ENCODE measurements at regions not wholly inside any gene's neighbourhood (a gene's known extent, or its start where the extent isn't known, plus 50 kb on each side); places are given as distances from the start of the nearest gene placed in this dataset.

DNA sequence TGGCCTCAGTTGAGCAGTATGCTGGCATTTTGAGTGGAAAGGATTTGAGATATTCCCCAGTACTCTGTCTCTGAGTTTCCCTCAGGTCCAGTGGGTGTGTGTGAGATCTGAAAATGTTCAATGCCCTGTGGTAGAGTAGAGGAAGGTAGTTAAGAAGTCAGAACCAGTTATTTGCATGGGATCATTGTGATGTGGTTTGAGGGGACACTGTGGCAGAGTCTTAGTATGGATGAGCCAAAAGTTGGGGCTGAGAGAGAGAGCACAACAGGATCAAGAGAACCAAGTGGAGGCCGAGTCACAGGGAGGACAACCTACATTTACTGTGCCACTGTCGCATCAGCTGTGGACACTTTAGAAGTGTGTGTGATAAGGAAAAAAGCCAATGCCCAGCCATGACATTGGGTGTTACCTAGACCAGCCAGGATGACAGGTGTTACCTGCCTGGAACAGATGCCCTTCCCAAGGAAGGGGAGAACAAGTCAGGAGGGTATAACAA lies 128.9 kb upstream of the IL12B start:
- H3K4me3 ChIP-seq (ENCODE audit: low read depth, low read length): no peak overlapping the region
- no peak for DNase-seq (ENCODE audit: low read depth)
- TF ChIP-seq, protein P1, sequence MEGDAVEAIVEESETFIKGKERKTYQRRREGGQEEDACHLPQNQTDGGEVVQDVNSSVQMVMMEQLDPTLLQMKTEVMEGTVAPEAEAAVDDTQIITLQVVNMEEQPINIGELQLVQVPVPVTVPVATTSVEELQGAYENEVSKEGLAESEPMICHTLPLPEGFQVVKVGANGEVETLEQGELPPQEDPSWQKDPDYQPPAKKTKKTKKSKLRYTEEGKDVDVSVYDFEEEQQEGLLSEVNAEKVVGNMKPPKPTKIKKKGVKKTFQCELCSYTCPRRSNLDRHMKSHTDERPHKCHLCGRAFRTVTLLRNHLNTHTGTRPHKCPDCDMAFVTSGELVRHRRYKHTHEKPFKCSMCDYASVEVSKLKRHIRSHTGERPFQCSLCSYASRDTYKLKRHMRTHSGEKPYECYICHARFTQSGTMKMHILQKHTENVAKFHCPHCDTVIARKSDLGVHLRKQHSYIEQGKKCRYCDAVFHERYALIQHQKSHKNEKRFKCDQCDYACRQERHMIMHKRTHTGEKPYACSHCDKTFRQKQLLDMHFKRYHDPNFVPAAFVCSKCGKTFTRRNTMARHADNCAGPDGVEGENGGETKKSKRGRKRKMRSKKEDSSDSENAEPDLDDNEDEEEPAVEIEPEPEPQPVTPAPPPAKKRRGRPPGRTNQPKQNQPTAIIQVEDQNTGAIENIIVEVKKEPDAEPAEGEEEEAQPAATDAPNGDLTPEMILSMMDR (conservative IDR thresholded peaks at IDR 0.05; ENCODE audit: low read depth, low read length): no peak

DNA sequence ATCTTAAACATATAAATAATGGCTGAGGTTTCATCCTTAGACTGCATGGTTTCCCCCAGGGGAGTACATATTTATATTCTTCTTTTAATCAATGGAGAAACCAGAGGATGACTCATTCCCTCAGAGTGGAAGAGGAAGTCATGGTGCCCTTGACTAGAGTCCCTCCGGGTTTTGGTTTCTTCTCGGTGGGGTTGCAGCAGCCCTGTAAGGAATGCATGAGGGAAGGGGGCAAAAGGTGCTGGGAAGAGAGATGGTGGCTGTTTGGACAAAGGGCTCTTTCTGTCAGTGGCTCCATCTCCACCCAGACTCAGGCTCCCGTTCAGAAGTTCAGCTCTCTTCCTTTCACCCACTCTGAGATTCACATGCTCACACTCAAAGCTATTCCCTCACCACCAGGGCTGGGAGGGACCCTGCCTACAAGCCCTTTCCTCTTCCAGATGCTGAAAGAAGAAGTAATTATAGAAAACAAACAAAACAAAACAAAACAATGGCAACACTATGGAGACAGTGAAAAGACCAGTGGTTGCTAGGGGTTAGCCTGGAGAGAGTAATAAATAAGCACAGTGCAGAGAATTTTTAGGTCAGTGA lies 129.8 kb upstream of the IL12B start:
- DNase-seq (ENCODE audit: low read depth): no peak
- TF ChIP-seq, protein P1 (conservative IDR thresholded peaks at IDR 0.05; ENCODE audit: low read depth, low read length): no peak
- H3K4me3 ChIP-seq (ENCODE audit: low read depth, low read length): no peak overlapping the region

DNA sequence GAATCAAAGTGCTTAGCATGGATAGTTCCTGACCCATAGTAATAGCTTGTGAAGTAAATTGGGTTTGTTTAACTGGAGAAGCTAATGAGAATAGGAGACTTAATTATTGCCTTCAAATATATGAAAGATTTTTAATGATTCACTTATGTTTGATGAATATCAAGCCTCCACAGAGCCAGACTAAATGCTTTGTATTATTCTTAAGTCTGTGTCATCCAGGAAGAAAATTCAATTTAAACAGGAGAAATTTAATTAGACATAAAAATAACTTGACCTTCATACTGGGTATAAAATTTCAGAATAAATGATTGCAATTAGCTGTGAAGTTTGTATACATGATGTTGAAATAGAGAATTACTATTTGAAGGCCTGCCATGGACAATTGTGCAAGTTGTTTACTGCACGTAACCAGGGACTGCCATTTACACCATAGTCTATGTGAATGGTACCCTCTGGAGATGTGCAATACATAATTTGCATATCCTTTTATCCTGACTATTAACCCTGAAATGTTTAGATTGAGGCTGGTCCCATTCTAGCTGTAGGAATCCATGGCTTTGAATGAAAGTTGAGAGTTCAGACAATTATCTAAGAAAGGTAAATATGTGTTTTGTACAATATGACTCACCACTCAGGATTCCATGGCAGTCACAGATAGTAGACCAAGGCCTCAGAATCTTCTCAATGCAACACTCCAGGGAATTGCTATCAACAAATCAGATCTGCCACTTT lies 133.5 kb upstream of the IL12B start:
- TF ChIP-seq, protein P1 (conservative IDR thresholded peaks at IDR 0.05; ENCODE audit: low read depth, low read length): no peak
- no peak for DNase-seq (ENCODE audit: low read depth)
- H3K4me3 ChIP-seq (ENCODE audit: low read depth, low read length): no peak overlapping the region

DNA sequence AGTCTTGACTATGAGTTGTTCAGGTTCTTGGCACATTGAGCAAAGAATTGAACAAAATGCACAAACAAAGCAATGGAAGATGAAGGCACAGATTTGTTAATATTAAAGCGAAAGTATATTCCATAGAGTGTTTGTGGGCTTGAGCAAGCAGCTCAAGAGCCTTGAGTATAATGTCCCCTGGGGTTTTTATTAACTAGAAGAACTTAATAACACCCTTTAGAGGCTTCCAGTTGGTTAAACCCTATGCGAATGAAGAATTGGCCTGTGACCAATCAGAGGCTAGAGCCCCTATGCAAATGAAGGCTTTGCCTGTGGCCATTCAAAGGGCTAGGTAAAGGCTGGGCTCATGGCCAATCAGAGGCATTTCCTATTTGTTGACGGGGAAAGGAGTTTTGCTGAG lies 135.3 kb upstream of the IL12B start:
- TF ChIP-seq, protein P1 (conservative IDR thresholded peaks at IDR 0.05; ENCODE audit: low read depth, low read length): no peak
- no peak for DNase-seq (ENCODE audit: low read depth)
- H3K4me3 ChIP-seq (ENCODE audit: low read depth, low read length): no peak overlapping the region

DNA sequence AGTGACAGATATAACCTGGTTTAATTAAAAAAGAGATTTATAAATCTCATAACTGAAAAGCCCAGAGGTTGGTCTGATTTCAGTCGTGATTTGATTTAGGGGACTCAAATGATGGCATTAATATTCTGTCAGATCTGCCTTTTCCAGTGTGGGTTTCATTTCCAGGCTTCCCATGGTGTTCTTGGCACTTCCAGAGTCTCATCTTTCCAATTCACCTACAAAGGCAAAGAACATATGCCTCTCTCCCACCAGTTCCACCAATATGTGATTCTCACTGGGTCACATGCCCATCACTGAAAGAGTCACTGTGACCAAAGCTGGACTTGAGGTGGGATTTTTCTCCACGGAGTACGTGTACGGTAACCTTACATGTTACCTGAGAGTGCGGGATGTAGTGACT lies 137.4 kb upstream of the IL12B start:
- TF ChIP-seq, protein P1 (conservative IDR thresholded peaks at IDR 0.05; ENCODE audit: low read depth, low read length): no peak
- no peak for DNase-seq (ENCODE audit: low read depth)

DNA sequence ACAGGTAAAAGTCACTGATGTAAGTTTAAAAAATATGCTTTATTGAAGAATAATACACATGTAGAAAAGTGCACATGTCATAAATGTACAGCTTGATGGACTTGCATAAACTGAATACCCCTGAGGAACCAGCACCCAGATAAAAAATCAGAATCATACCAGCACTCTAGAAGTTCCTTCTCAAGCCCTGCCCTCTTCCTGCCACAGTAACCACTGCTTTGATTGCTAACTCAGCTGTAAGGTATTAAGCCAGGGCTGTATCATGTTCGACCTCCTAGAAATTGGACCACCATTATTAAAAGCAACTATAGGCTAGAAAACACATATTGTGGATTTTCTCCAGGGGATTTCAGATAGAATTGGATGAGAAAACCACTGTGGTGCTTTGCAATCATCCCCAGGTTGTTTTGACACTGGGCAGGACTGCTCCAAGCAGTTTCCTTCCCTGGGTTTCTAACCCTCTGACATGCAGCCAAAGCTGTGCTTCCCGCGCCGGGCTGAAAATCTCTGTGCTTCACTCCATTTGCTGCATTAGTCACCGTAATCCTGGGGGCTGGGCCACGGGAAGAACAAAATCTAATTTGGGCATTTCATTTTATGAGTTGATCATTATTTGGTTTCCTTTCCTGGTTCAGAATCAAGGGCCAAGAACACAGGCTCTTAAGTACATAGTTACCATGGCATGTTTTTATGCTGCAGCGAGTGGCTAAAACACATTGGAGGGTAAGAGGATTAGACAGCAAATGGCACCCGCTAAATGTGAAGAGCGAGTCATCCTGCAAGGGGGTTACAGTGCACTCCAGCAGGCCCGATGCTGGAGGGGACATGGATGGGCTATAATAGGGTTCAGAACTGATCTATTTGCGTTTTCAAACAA lies 139.4 kb upstream of the IL12B start:
- TF ChIP-seq, protein P1 (conservative IDR thresholded peaks at IDR 0.05; ENCODE audit: low read depth, low read length): no peak
- H3K4me3 ChIP-seq (ENCODE audit: low read depth, low read length): no peak overlapping the region
- DNase-seq (ENCODE audit: low read depth): no peak

More for the DNA sequence above, 137.4 kb upstream of the IL12B start:
- no peak overlapping the region for H3K4me3 ChIP-seq (ENCODE audit: low read depth, low read length)
